ENCODE measurements at regions not wholly inside any gene's neighbourhood (a gene's known extent, or its start where the extent isn't known, plus 50 kb on each side); places are given as distances from the start of the nearest gene placed in this dataset.
"Not testable (repeated sequence)": the region's sequence is repeated elsewhere in the genome, so short reads cannot be mapped to it uniquely, and the experiment has no call there.

- no peak for DNase-seq
Measured at GRCh38 chr3:26078539-26078938, 288.6 kb downstream of the OXSM start.

GRCh38 chr3:26081166-26081565 lies 291.3 kb downstream of the OXSM start:
- no peak for DNase-seq

GRCh38 chr3:26081806-26082205 lies 291.9 kb downstream of the OXSM start:
- no peak for DNase-seq

- DNase-seq, result no peak
Measured at GRCh38 chr3:26082911-26083310, 293.0 kb downstream of the OXSM start.

- DNase-seq, result no peak
Measured at GRCh38 chr3:26084629-26085028, 294.7 kb downstream of the OXSM start.

- no peak for DNase-seq
Measured at GRCh38 chr3:26087751-26088150, 297.9 kb downstream of the OXSM start.

- no peak for DNase-seq
Measured at GRCh38 chr3:26089249-26089648, 299.4 kb downstream of the OXSM start.

GRCh38 chr3:26090589-26090988 lies 300.7 kb downstream of the OXSM start:
- no peak for DNase-seq

GRCh38 chr3:26091096-26091495 lies 301.2 kb downstream of the OXSM start:
- DNase-seq, result no peak

- DNase-seq, result no peak
Measured at GRCh38 chr3:26091626-26092025, 301.7 kb downstream of the OXSM start.

- not testable (repeated sequence) for DNase-seq
Measured at GRCh38 chr3:26097111-26097510, 307.2 kb downstream of the OXSM start.

GRCh38 chr3:26099692-26100091 lies 309.8 kb downstream of the OXSM start:
- no peak for DNase-seq

- no peak for DNase-seq
Measured at GRCh38 chr3:26100176-26100575, 310.3 kb downstream of the OXSM start.

GRCh38 chr3:26102376-26102775 lies 312.5 kb downstream of the OXSM start:
- DNase-seq, result no peak

GRCh38 chr3:26104851-26105251 lies 315.0 kb downstream of the OXSM start:
- no peak for DNase-seq

GRCh38 chr3:26105261-26105660 lies 315.4 kb downstream of the OXSM start:
- no peak for DNase-seq

GRCh38 chr3:26106228-26106627 lies 316.3 kb downstream of the OXSM start:
- DNase-seq, result no peak

GRCh38 chr3:26108846-26109489 lies 319.1 kb downstream of the OXSM start:
- no peak for DNase-seq

GRCh38 chr3:26114851-26115250 lies 325.0 kb downstream of the OXSM start:
- no peak for DNase-seq

GRCh38 chr3:26118165-26118564 lies 328.3 kb downstream of the OXSM start:
- DNase-seq, result no peak

- no peak for DNase-seq
Measured at GRCh38 chr3:26132942-26133341, 343.1 kb downstream of the OXSM start.

- DNase-seq, result no peak
Measured at GRCh38 chr3:26141296-26141695, 351.4 kb downstream of the OXSM start.

GRCh38 chr3:26145769-26146168 lies 355.9 kb downstream of the OXSM start:
- no peak for DNase-seq

GRCh38 chr3:26157428-26157827 lies 367.5 kb downstream of the OXSM start:
- not testable (repeated sequence) for DNase-seq

GRCh38 chr3:26171006-26171405 lies 381.1 kb downstream of the OXSM start:
- DNase-seq, result no peak

- no peak for DNase-seq
Measured at GRCh38 chr3:26191556-26191955, 401.7 kb downstream of the OXSM start.
